Esophagus squamous epithelium (tissue), 4 donors: ENCODE measurements at regions not wholly inside any gene's neighbourhood (a gene's known extent, or its start where the extent isn't known, plus 50 kb on each side); places are given as distances from the start of the nearest gene placed in this dataset.

Experiments used
- CTCF ChIP-seq, 6 experiments: fragments of 450-650 bp in 4 of 6; fragments of 200-600 bp in 2 of 6; sonication (generic) in 2 of 6; IDR thresholded peaks; one replicate each; pipeline ENCODE4 v1.5.1; 2016 to 2019; ENCODE audit warnings: antibody characterized with exemption in 6 of 6, mild to moderate bottlenecking in 4 of 6, moderate library complexity in 4 of 6
- POLR2A ChIP-seq, 4 donors: fragments of 450-650 bp; IDR thresholded peaks; one replicate each; pipeline ENCODE4 v1.6.1; 2017; ENCODE audit warnings: antibody characterized with exemption in 4 of 4, mild to moderate bottlenecking in 4 of 4, moderate library complexity in 3 of 4

- TF ChIP-seq CTCF (IDR thresholded peaks at IDR 0.05) (no peak), POLR2A (IDR thresholded peaks at IDR 0.05) (no peak)
These were observed 76.1 kb upstream of the PDSS1 start for GRCh38 chr10:26621243-26621888.
